HCT116 (cell line): ENCODE measurements at regions not wholly inside any gene's neighbourhood (a gene's known extent, or its start where the extent isn't known, plus 50 kb on each side); places are given as distances from the start of the nearest gene placed in this dataset.

Source experiments
- ATAC-seq: fragments of 200-7000 bp; cut with Tn5 transposase; 2 replicates; pipeline ENCODE4 v1.9.1; 2020; ENCODE audit warnings: mild to moderate bottlenecking, moderate library complexity
- BruUV-seq: library from RNA; stranded (reverse); fragments of 400-500 nt; replicated peaks from 2 replicates; lab custom pipeline; 2021; lab: Mats Ljungman, UMichigan
- CTCF ChIA-PET: fragments of 300-600 bp; sonication (Branson Sonifier 250); formaldehyde crosslinking; loops from one replicate; lab custom pipeline; 2021; ENCODE audit warnings: antibody characterized with exemption; lab: Charles Lee
- POLR2A ChIA-PET: fragments of 300-600, 350-600 bp; sonication (Branson Sonifier 250); formaldehyde crosslinking; loops from one replicate; lab custom pipeline; 2021; ENCODE audit warnings: antibody characterized with exemption; lab: Charles Lee
- RAD21 ChIA-PET, 2 experiments: fragments of 300-600 bp; sonication (Branson Sonifier 250); formaldehyde crosslinking; loops; one replicate each; lab custom pipeline; 2023; ENCODE audit warnings: low total read pairs in 2 of 2; ENCODE audit not compliant: uncharacterized antibody in 2 of 2, unreplicated experiment in 2 of 2, low non-redundant PET in 1 of 2; lab: Charles Lee
- DNase-seq: peaks from one replicate; pipeline ENCODE4 v3.0.0-alpha.2; 2010; ENCODE audit warnings: low read depth, low spot score
- H2AFZ ChIP-seq: fragments of 200-600 bp; shearing (Covaris generic), sonication (generic); 2 replicates; pipeline ENCODE4 v1.6.1; 2017; ENCODE audit warnings: low read depth, mixed run types, mixed read lengths, antibody characterized with exemption, low read length; ENCODE audit not compliant: poor library complexity, severe bottlenecking
- H3K27ac ChIP-seq: 2 replicates; pipeline ENCODE4 v1.5.1; 2012; ENCODE audit warnings: low read depth, low read length
- H3K27me3 ChIP-seq: fragments of 200-600 bp; sonication (generic); 2 replicates; pipeline ENCODE4 v1.6.1; 2016; ENCODE audit warnings: mixed run types, low read length, mixed read lengths; ENCODE audit not compliant: insufficient read depth
- H3K36me3 ChIP-seq, 2 experiments: fragments of 200-500 bp in 1 of 2; fragments of 200-600 bp in 1 of 2; sonication (Bioruptor generic) in 1 of 2; sonication (generic) in 1 of 2; 2 replicates each; pipeline versions ENCODE4 v1.5.1 to v1.6.1; 2014 to 2016; ENCODE audit warnings: low read length in 2 of 2, inconsistent platforms in 1 of 2, mixed read lengths in 1 of 2, mixed run types in 1 of 2; ENCODE audit not compliant: insufficient read depth in 2 of 2, control insufficient read depth in 1 of 2
- H3K4me1 ChIP-seq, 2 experiments: fragments of 200-600 bp in 1 of 2; sonication (generic) in 1 of 2; 2 replicates each; pipeline versions ENCODE4 v1.5.1 to v1.6.1; 2012 to 2017; ENCODE audit warnings: low read length in 2 of 2, inconsistent platforms in 1 of 2, mild to moderate bottlenecking in 1 of 2, mixed read lengths in 1 of 2, mixed run types in 1 of 2, moderate library complexity in 1 of 2; ENCODE audit not compliant: insufficient read depth in 2 of 2, control insufficient read depth in 1 of 2
- H3K4me2 ChIP-seq: fragments of 200-600 bp; sonication (generic); 2 replicates; pipeline ENCODE4 v1.6.1; 2017; ENCODE audit warnings: mixed run types, low read length, mixed read lengths
- H3K4me3 ChIP-seq, 2 experiments: fragments of 200-600 bp in 1 of 2; sonication (generic) in 1 of 2; replicated peaks in 1 of 2; 2 replicates each; pipeline ENCODE4 v1.5.1; 2011 to 2016; ENCODE audit warnings: low read length in 2 of 2, control low read depth in 1 of 2, low read depth in 1 of 2, mild to moderate bottlenecking in 1 of 2, mixed read lengths in 1 of 2, mixed run types in 1 of 2
- H3K79me2 ChIP-seq: fragments of 200-600 bp; sonication (generic); 2 replicates; pipeline ENCODE4 v1.6.1; 2017; ENCODE audit warnings: mild to moderate bottlenecking, mixed run types, low read length, moderate library complexity, mixed read lengths; ENCODE audit not compliant: insufficient read depth
- H3K9ac ChIP-seq: fragments of 200-600 bp; sonication (generic); 2 replicates; pipeline ENCODE4 v1.6.1; 2016; ENCODE audit warnings: low read length, mixed read lengths
- H3K9me2 ChIP-seq: fragments of 200-600 bp; sonication (generic), shearing (Covaris generic); 2 replicates; pipeline ENCODE4 v1.6.1; 2017; ENCODE audit warnings: mixed run types, mild to moderate bottlenecking, moderate library complexity; ENCODE audit not compliant: insufficient read depth
- H3K9me3 ChIP-seq, 2 experiments: fragments of 200-500 bp in 1 of 2; fragments of 200-600 bp in 1 of 2; sonication (Bioruptor generic) in 1 of 2; sonication (generic) in 1 of 2; 2 replicates each; pipeline ENCODE4 v1.6.1; 2014 to 2017; ENCODE audit warnings: low read length in 2 of 2, mixed read lengths in 2 of 2, inconsistent platforms in 1 of 2, low read depth in 1 of 2, mild to moderate bottlenecking in 1 of 2, mixed run types in 1 of 2, moderate library complexity in 1 of 2; ENCODE audit not compliant: control insufficient read depth in 1 of 2, insufficient read depth in 1 of 2
- H4K20me1 ChIP-seq: fragments of 200-600 bp; sonication (generic), shearing (Covaris generic); 2 replicates; pipeline ENCODE4 v1.6.1; 2017; ENCODE audit warnings: mixed run types, mild to moderate bottlenecking, moderate library complexity; ENCODE audit not compliant: insufficient read depth
- CTCF ChIP-seq, 3 experiments: fragments of 200-600 bp in 1 of 3; sonication (generic) in 1 of 3; IDR thresholded peaks in 2 of 3; conservative IDR thresholded peaks in 1 of 3; 2 replicates each; pipeline ENCODE4 v1.5.1; 2012 to 2017; ENCODE audit warnings: low read depth in 2 of 3, low read length in 2 of 3, antibody characterized with exemption in 1 of 3, borderline replicate concordance in 1 of 3, control low read depth in 1 of 3, mild to moderate bottlenecking in 1 of 3, mixed read lengths in 1 of 3, mixed run types in 1 of 3, moderate library complexity in 1 of 3; ENCODE audit not compliant: insufficient read depth in 1 of 3
- FOSL1 ChIP-seq: IDR thresholded peaks from 2 replicates; pipeline ENCODE4 v1.6.1; 2012; ENCODE audit warnings: low read depth
- POLR2A ChIP-seq: IDR thresholded peaks from 2 replicates; pipeline ENCODE4 v1.7.0; 2011; ENCODE audit warnings: borderline replicate concordance; ENCODE audit not compliant: insufficient read depth, insufficient read length; ENCODE audit errors: extremely low read depth
- POLR2AphosphoS5 ChIP-seq: IDR thresholded peaks from 2 replicates; pipeline ENCODE4 v1.6.1; 2011; ENCODE audit warnings: mild to moderate bottlenecking, low read depth, low read length, moderate library complexity
- RAD21 ChIP-seq: IDR thresholded peaks from 2 replicates; pipeline ENCODE4 v1.6.1; 2012; ENCODE audit warnings: low read depth, mild to moderate bottlenecking
- SP1 ChIP-seq: IDR thresholded peaks from 2 replicates; pipeline ENCODE4 v1.6.1; 2012; ENCODE audit warnings: low read depth
- ZBTB33 ChIP-seq: IDR thresholded peaks from 2 replicates; pipeline ENCODE4 v1.6.1; 2011; ENCODE audit warnings: mild to moderate bottlenecking, low read length, moderate library complexity; ENCODE audit not compliant: insufficient replicate concordance; ENCODE audit errors: extremely low read depth
- intact Hi-C: fragments of 100-400 bp; cut with micrococcal nuclease; formaldehyde crosslinking; loops from 2 replicates; pipeline ENCODE4 v1.10.0; 2022
- TF ChIP-seq, protein P1 (sequence below): IDR thresholded peaks from 2 replicates; pipeline ENCODE4 v1.6.1; 2012

DNA sequence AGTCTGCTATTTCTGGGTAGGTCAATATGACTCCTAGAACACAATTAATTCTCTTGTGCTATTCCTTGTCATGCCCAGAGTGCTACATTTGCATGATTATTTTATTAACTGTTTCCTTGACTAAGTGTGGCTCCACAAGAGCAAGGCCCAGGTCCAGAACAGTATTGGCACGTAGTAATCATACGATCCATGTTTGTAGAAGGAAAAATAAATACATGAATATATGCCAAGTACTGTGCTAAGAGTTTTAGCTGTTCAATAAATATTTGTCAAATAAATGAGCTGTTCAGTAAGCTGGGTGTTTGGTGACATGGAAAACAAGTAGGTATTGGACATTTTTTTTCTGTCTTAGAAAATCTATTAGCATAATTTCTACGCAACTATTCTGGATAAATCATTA, 995.9 kb downstream of the MAT2B start (continued):
- TF ChIP-seq, protein P1, sequence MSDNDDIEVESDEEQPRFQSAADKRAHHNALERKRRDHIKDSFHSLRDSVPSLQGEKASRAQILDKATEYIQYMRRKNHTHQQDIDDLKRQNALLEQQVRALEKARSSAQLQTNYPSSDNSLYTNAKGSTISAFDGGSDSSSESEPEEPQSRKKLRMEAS, result no peak
- TF ChIP-seq POLR2A (no peak), POLR2AphosphoS5 (no peak), SP1 (no peak), FOSL1 (no peak), ZBTB33 (no peak)

GRCh38 chr5:164504141-164504772, 998.8 kb downstream of the MAT2B start:
- DNase-seq, result peak; percentile 4

More at GRCh38 chr5:164504141-164504772, 998.8 kb downstream of the MAT2B start:
- no peaks in the 10 kb centered on the region for H3K36me3 ChIP-seq
- H3K9me3 ChIP-seq, result no peaks in the 10 kb centered on the region; a peak in 1 of 4 replicates
- no peaks in the 10 kb centered on the region for H3K4me1 ChIP-seq
- H3K4me3 ChIP-seq, result no peak overlapping the region
- no peak overlapping the region for H3K4me2 ChIP-seq
- no peak for ATAC-seq
- H3K79me2 ChIP-seq, result no peaks in the 10 kb centered on the region
- no peaks in the 10 kb centered on the region; the same call in 1 of the 2 replicates for H4K20me1 ChIP-seq
- H3K27ac ChIP-seq, result no peak overlapping the region
- ChIA-PET POLR2A (no interaction called here), RAD21 (interaction anchor here in 1 of 2 experiments (0.7 kb wide), 1 partner anchor 940 kb away, joined by 4 read pairs; no protein-coding TSS in a partner anchor), CTCF (interaction anchor here (0.8 to 1.2 kb wide), 3 partner anchors 491 to 940 kb away, joined by 3 to 5 read pairs (median 5); no protein-coding TSS in a partner anchor)
- H3K9ac ChIP-seq, result no peak overlapping the region
- intact Hi-C loops, result loop anchor here (1.0 to 10.0 kb wide), 3 partner anchors 489 to 940 kb away; no protein-coding TSS in a partner anchor
- H3K9me2 ChIP-seq, result no peaks in the 10 kb centered on the region
- H3K27me3 ChIP-seq, result no peaks in the 10 kb centered on the region
- TF ChIP-seq POLR2AphosphoS5 (no peak), CTCF (IDR thresholded peaks at IDR 0.05 in 2 of 3, conservative IDR thresholded peaks at IDR 0.05 in 1 of 3; ENCODE audit: borderline replicate concordance in 1 of 3, insufficient read depth in 1 of 3, low read depth in 2 of 3, low read length in 2 of 3) (peak; percentile 27 to 59 (median 54); a peak in 4 of 6 replicates), RAD21 (peak; percentile 63)
- no peak overlapping the region for H2AFZ ChIP-seq
- no TSS peak for BruUV-seq
